Body of pancreas (tissue), 4 donors: ENCODE measurements at regions not wholly inside any gene's neighbourhood (a gene's known extent, or its start where the extent isn't known, plus 50 kb on each side); places are given as distances from the start of the nearest gene placed in this dataset.

Experiments
- CTCF ChIP-seq, 7 experiments: fragments of 450-650 bp in 4 of 7; fragments of 200-600 bp in 3 of 7; sonication (generic) in 3 of 7; IDR thresholded peaks; one replicate each; pipeline ENCODE4 v1.5.1; 2016 to 2019; ENCODE audit warnings: antibody characterized with exemption in 7 of 7
- POLR2A ChIP-seq, 3 donors: fragments of 450-650 bp; IDR thresholded peaks; one replicate each; pipeline ENCODE4 v1.6.1; 2016; ENCODE audit warnings: antibody characterized with exemption in 3 of 3, mild to moderate bottlenecking in 2 of 3

- no peak for TF ChIP-seq CTCF (IDR thresholded peaks at IDR 0.05)
- TF ChIP-seq POLR2A (IDR thresholded peaks at IDR 0.05) = no peak
Measured at GRCh38 chr2:20560891-20561636, 89.8 kb downstream of the HS1BP3 start.
